ENCODE measurements at regions not wholly inside any gene's neighbourhood (a gene's known extent, or its start where the extent isn't known, plus 50 kb on each side); places are given as distances from the start of the nearest gene placed in this dataset.
"Not testable (repeated sequence)": the region's sequence is repeated elsewhere in the genome, so short reads cannot be mapped to it uniquely, and the experiment has no call there.

- TF ChIP-seq ZNF354C (tag by site-specific recombination; IDR thresholded peaks at IDR 0.05; ENCODE audit: borderline replicate concordance, low read depth) (no peak), ZSCAN30 (tag by site-specific recombination; IDR thresholded peaks at IDR 0.05) (no peak), GLI4 (tag by site-specific recombination; IDR thresholded peaks at IDR 0.05) (no peak), IKZF3 (tag by site-specific recombination; IDR thresholded peaks at IDR 0.05) (peak; percentile 67; the same call in 1 of the 2 replicates), PRDM10 (tag by site-specific recombination; IDR thresholded peaks at IDR 0.05) (peak; percentile 72)
Measured at GRCh38 chr9:129412814-129413536, 207.9 kb downstream of the C9orf50 start (continued).

DNA sequence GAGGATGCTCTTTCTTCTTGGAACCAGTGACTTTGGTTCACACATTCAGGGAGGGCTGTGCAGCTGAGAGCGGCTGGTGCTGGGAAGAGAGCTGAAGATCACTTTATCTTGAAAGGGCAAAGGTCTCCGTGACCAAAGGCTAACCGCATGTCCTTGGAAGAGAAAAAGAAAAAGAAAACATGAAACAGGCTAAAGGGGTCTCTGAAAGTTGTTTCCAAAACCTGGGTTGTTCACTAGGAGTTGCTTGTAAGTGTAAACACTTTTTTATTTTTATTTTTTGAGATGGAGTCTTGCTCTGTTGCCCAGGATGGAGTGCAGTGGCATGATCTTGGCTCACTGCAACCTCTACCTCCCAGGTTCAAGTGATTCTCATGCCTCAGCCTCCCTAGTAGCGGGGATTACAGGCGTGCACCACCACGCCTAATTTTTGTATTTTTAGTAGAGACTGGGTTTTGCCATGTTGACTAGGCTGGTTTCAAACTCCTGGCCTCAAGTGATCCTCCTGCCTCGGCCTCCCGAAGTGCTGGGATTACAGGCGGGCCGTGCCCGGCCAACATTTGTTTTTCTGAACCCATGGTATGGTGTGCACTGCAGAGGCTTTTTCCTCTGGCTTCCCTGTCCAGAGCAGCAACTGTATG is 208.6 kb downstream of the C9orf50 start:
- H3K4me1 ChIP-seq (ENCODE audit: control insufficient read depth, insufficient read depth, low read length); H3K9me3 ChIP-seq (ENCODE audit: control insufficient read depth, insufficient read depth, low read depth, low read length); H3K36me3 ChIP-seq (ENCODE audit: control insufficient read depth in 2 of 2, insufficient read depth in 1 of 2, low read length in 2 of 2); H3K4me3 ChIP-seq (ENCODE audit: low read depth, low read length): not testable (repeated sequence)
- ChIA-PET CTCF (interaction anchor here (0.6 kb wide), 1 partner anchor 43 kb away, joined by 3 read pairs; no protein-coding TSS in a partner anchor), POLR2A (interaction anchor here (1.0 kb wide), 1 partner anchor 235 kb away, joined by 3 read pairs; no protein-coding TSS in a partner anchor)
- TF ChIP-seq ZNF121 (tag by site-specific recombination; IDR thresholded peaks at IDR 0.05) = peak; percentile 90
- H3K27ac ChIP-seq (ENCODE audit: extremely low read depth, low read depth, low read length) = peak overlapping the region; percentile 81

DNA sequence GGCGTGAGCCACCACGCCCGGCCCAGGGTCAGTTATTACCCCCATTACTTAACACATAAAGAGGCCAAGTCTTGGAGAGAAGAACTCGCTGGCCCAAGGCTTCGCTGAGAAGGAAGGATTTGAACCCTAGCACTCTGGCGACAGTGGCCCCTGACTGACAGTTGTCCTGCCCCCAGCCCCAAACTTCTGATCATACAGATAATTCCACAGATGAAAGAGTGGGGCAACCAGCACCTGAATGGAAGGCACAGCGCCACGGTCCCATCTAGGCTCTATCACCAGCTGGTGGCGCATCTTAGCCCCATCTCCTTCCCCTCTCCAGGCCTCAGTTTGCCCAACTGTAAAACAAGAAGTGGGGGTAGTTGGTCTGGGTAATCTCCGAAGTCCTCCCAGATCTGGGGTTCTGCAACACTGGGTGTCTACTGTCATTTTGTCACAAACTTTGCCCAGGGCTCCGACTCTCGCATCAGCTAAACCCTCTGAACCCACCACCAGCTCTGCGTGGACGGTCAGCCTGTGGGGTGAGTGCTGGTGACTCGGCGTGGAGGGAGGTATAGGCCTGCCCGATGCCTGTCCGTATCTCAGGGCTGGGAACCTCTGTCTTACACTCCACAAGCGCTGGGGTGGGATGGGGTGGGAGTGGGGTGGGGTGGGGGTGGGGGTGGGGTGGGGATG is 209.3 kb downstream of the C9orf50 start:
- no peak for TF ChIP-seq ZNF843 (tag by site-specific recombination; IDR thresholded peaks at IDR 0.05)
- TF ChIP-seq ZNF366 (tag by site-specific recombination; conservative IDR thresholded peaks at IDR 0.05) = no peak
- no peak for TF ChIP-seq ZSCAN16 (tag by site-specific recombination; IDR thresholded peaks at IDR 0.05)
- no peak for TF ChIP-seq BCL11B (tag by site-specific recombination; IDR thresholded peaks at IDR 0.05; ENCODE audit: low read depth)
- TF ChIP-seq ZNF585B (tag by site-specific recombination; IDR thresholded peaks at IDR 0.05) = no peak
- no peak for TF ChIP-seq ZNF48 (tag by site-specific recombination; IDR thresholded peaks at IDR 0.05)
- TF ChIP-seq ZNF791 (tag by site-specific recombination; IDR thresholded peaks at IDR 0.05) = no peak
- no peak for TF ChIP-seq ZNF521 (tag by site-specific recombination; IDR thresholded peaks at IDR 0.05)
- TF ChIP-seq SP3 (tag by site-specific recombination; IDR thresholded peaks at IDR 0.05) = no peak
- TF ChIP-seq ZNF155 (tag by site-specific recombination; IDR thresholded peaks at IDR 0.05) = no peak
- TF ChIP-seq KLF8 (tag by site-specific recombination; IDR thresholded peaks at IDR 0.05) = no peak
- TF ChIP-seq SALL2 (tag by site-specific recombination; IDR thresholded peaks at IDR 0.05; ENCODE audit: borderline replicate concordance) = no peak
- TF ChIP-seq ZNF433 (tag by site-specific recombination; IDR thresholded peaks at IDR 0.05; ENCODE audit: low read depth) = no peak
- TF ChIP-seq, protein P1, sequence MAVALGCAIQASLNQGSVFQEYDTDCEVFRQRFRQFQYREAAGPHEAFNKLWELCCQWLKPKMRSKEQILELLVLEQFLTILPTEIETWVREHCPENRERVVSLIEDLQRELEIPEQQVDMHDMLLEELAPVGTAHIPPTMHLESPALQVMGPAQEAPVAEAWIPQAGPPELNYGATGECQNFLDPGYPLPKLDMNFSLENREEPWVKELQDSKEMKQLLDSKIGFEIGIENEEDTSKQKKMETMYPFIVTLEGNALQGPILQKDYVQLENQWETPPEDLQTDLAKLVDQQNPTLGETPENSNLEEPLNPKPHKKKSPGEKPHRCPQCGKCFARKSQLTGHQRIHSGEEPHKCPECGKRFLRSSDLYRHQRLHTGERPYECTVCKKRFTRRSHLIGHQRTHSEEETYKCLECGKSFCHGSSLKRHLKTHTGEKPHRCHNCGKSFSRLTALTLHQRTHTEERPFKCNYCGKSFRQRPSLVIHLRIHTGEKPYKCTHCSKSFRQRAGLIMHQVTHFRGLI (tag by site-specific recombination; IDR thresholded peaks at IDR 0.05) = no peak
- no peak for TF ChIP-seq ZNF16 (tag by site-specific recombination; IDR thresholded peaks at IDR 0.05; ENCODE audit: low read depth)
- TF ChIP-seq ZNF248 (tag by site-specific recombination; IDR thresholded peaks at IDR 0.05) = no peak
- TF ChIP-seq ZNF302 (tag by site-specific recombination; IDR thresholded peaks at IDR 0.05; ENCODE audit: low read depth) = no peak
- TF ChIP-seq ZNF146 (tag by site-specific recombination; IDR thresholded peaks at IDR 0.05) = no peak
- ChIA-PET CTCF (no interaction called here), POLR2A (no interaction called here)
- Histone ChIP-seq H3K4me3 (ENCODE audit: low read depth, low read length) (no peak overlapping the region), H3K4me1 (ENCODE audit: control insufficient read depth, insufficient read depth, low read length) (peaks cover 3% of the 10 kb centered on the region; the same call in 1 of the 2 replicates), H3K27ac (ENCODE audit: extremely low read depth, low read depth, low read length) (no peak overlapping the region), H3K36me3 (ENCODE audit: control insufficient read depth in 2 of 2, insufficient read depth in 1 of 2, low read length in 2 of 2) (no peaks in the 10 kb centered on the region), H3K9me3 (ENCODE audit: control insufficient read depth, insufficient read depth, low read depth, low read length) (no peaks in the 10 kb centered on the region)
